ENCODE measurements at regions not wholly inside any gene's neighbourhood (a gene's known extent, or its start where the extent isn't known, plus 50 kb on each side); places are given as distances from the start of the nearest gene placed in this dataset.

- TF ChIP-seq CTCF (conservative IDR thresholded peaks at IDR 0.05; ENCODE audit: low read length), result no peak
- H3K4me3 ChIP-seq (ENCODE audit: low read length), result no peak overlapping the region
- no peak for DNase-seq (ENCODE audit: low read depth)
Observed at GRCh38 chr7:50863053-50863452, 80.4 kb upstream of the GRB10 start.

- no peak for DNase-seq (ENCODE audit: low read depth)
- no peak overlapping the region for H3K4me3 ChIP-seq (ENCODE audit: low read length)
- no peak for TF ChIP-seq CTCF (conservative IDR thresholded peaks at IDR 0.05; ENCODE audit: low read length)
Observed at GRCh38 chr7:50862302-50862701, 79.6 kb upstream of the GRB10 start.

- TF ChIP-seq CTCF (conservative IDR thresholded peaks at IDR 0.05; ENCODE audit: low read length), result no peak
- no peak overlapping the region for H3K4me3 ChIP-seq (ENCODE audit: low read length)
- no peak for DNase-seq (ENCODE audit: low read depth)
Observed at GRCh38 chr7:50860598-50860997, 77.9 kb upstream of the GRB10 start.

- TF ChIP-seq CTCF (conservative IDR thresholded peaks at IDR 0.05; ENCODE audit: low read length), result no peak
- no peak for DNase-seq (ENCODE audit: low read depth)
- H3K4me3 ChIP-seq (ENCODE audit: low read length), result no peak overlapping the region
Observed at GRCh38 chr7:50860174-50860573, 77.5 kb upstream of the GRB10 start.

GRCh38 chr7:50858528-50859245 is 76.0 kb upstream of the GRB10 start:
- DNase-seq (ENCODE audit: low read depth), result no peak
- TF ChIP-seq CTCF (conservative IDR thresholded peaks at IDR 0.05; ENCODE audit: low read length), result no peak
- H3K4me3 ChIP-seq (ENCODE audit: low read length), result no peak overlapping the region

GRCh38 chr7:50857804-50858489 is 75.3 kb upstream of the GRB10 start:
- no peak overlapping the region for H3K4me3 ChIP-seq (ENCODE audit: low read length)
- DNase-seq (ENCODE audit: low read depth), result no peak
- TF ChIP-seq CTCF (conservative IDR thresholded peaks at IDR 0.05; ENCODE audit: low read length), result no peak

GRCh38 chr7:50856806-50857205 is 74.1 kb upstream of the GRB10 start:
- peak; percentile 31 for DNase-seq (ENCODE audit: low read depth)
- no peak overlapping the region for H3K4me3 ChIP-seq (ENCODE audit: low read length)
- TF ChIP-seq CTCF (conservative IDR thresholded peaks at IDR 0.05; ENCODE audit: low read length), result no peak
